ENCODE measurements at regions not wholly inside any gene's neighbourhood (a gene's known extent, or its start where the extent isn't known, plus 50 kb on each side); places are given as distances from the start of the nearest gene placed in this dataset.
"Not testable (repeated sequence)": the region's sequence is repeated elsewhere in the genome, so short reads cannot be mapped to it uniquely, and the experiment has no call there.

DNA sequence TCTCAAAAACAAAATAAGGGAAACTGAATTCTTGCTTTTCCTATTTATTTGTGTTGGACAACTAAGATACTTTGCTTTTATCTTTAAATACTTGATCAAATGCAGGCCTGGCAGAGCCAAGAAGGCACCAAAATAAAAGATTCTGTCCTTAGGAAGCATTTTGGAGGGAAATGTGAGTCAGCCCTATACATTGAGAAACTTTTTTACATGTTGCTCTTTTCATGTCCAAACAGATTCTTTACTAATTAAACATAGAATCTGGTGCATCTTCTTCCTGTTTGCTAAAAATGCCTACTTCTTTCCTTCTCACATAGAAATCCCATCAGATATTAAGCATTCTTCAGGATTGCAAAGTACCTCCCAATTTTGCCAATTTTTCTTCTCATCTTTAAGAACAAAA lies 1160.4 kb downstream of the EFNA5 start:
- DNase-seq = no peak

DNA sequence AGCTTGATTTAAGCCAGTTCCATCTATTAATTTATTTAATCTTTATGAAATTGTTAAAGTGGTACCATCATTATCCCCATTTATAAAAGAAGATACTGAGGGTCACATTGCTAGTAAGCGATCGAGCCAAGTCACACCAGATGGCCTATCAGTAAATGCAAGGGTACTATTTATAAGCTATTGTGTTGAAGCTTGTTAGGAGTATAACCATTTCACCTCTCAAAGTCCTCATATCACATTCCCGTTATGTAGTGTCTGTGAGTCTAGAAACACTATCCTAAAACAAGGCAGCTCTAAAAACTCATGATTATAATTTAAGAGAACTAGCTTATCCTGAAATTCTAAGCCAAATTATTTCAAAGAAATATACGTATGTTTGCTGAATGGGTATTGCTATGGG lies 1161.8 kb downstream of the EFNA5 start:
- DNase-seq = no peak

DNA sequence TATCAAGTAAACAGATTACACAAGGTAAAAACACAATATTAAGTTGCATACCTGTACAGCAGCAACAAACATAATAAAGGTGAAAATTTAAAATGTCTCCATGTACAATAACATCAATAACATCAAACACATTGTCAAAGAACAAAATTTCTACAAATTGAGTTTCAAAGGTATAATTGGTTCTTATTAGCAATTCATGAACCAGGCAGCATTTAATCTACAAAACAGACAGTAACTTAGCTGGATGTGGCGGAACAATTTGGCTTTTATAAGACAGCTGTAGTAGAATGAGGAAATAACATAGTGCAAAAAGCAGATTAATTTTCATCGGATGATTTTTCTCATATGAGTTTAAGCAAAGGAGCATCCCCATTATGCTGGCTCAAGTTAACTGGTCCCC lies 1176.8 kb downstream of the EFNA5 start:
- DNase-seq = no peak

DNA sequence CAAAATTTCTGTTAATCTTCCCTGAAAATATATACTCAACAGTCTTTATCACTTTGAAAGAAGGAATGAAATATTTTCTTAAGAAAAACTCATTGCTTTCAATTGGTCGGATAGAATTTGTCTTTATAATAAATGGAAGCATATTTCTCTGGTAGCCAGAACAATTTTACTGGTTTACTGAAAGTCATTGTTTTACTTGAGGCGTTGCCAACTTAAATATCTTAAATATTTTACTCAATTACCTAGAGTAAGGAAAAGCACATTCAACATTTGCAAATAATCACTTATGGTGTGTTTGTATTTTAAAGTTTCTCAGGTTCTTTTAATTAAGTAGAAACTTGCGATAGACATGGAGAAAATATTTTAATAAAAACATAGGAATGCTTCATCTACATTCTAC lies 1181.7 kb downstream of the EFNA5 start:
- DNase-seq = no peak

DNA sequence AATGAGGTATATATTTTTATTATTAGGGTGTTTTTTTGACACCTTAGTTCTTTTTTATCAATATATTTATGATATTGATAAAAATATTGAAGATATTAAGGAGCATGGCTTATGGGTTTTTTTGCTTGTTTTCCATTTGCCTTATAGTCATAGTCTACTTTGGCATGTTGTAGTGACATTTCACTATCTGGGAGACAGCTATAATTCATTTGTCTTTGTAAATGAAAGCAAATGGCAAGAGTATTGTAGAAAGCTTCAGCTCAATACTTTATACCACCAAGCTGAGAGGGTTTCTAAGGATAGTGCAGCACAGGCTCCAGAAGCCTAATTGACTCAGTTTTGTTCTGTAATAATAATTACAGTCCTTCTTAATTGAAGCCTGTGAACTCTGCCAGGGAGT lies 1182.3 kb downstream of the EFNA5 start:
- no peak for DNase-seq

DNA sequence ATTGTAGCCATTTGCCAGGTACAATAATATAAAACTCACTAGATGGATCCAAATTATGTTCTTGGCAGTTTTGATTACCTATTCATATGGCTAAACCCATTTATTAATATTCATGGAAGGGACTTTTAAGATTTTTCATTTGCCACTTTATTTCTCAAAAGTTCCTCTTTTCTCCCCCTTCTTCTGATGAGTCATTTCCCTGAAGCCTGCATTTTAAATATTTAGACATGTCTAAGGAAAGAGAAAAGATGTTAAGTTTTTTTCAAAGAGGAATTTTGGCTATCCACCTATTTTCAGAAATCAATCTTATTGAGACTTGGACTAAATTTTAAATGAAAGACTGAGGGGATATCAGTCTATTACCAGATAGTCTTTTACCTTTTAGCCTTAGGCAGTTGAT lies 1189.4 kb downstream of the EFNA5 start:
- no peak for DNase-seq

DNA sequence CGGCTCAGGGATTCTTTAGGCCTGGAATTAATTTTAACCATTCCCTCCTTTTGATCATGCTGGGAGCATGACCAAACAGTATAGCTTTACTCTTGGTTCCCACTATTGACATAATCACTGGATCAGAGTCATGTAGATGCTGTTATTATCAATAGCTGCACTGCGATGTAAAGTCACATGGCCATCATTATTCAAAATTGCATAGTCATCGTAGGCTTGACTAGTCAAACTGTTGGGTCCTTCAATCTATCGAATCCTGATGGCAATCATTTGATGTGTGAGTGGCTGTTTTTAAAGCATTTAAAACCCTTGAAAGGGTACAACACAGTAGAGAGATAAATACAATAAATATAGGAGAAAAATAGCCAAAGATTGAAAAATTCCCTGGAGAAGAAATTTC lies 1194.1 kb downstream of the EFNA5 start:
- no peak for DNase-seq

DNA sequence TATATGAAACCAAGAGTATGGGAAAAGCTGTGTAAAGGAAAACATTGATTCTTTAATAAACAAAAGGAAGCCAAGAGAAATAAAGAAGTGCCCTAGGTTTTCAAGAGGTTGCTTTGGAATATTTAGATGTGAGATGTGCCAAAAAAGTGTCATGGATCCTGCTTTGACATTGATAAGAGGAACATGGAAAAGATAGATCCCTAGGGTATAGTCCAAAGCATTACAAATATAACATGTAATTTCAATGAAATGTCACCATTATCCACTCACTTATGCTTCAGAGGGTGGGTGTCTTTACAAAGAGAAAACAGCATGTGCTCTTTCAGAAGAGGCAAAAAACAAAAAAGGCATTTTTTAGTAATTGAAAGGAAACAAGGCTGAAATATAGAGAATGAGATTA lies 1196.7 kb downstream of the EFNA5 start:
- DNase-seq = no peak

DNA sequence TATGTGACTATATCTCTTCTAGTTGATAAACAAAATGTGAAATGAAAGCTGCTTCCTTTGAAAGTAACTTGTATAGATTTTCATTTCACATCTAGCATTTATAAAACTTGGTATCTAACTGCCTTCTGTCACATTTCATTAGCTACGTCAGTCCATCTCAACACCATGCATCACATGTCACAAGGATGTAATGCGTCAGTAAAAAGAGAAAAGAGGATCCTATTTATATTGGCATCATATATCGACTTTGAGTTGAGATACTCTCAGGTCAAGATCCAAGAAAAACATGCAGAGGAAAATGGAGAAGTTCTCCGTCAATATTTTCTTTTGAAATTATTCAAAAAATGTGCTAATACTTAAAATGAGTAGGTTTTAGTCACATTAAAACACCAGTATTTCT lies 1211.2 kb downstream of the EFNA5 start:
- DNase-seq = no peak

DNA sequence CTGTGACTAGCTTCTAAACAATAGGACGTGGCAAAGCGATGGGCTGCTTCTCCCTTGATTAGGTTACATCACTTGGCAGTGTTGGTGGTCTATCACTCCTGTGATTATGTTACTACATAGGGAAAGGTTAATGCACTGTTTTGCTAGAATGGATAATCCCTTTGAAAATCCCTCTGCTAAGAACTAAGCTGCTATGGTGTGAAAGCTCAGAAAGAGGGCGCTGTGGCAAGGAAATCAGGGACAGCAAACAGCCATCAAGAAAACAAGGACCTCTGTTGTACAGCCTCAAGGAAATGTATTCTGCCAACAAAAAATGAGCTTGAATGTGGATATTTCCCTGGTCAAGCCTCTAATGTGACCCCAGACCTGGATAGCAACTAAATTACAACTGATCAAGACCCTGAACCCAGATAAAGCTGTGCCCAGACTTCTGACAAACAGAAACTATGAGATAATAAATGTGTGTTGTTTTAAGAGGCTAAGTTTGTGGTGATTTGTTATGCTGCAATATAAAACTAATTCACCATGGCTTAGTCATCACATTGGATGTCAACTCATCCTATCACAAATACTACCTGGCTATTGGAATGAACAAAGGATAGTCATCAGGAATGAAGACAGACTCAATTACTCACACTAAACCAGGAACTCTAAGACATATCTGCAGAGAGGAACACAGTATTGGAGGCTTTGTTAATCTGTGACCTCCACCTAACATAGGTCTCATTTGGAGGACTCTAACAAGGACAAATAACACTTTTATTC lies 1215.9 kb downstream of the EFNA5 start:
- no peak for DNase-seq

DNA sequence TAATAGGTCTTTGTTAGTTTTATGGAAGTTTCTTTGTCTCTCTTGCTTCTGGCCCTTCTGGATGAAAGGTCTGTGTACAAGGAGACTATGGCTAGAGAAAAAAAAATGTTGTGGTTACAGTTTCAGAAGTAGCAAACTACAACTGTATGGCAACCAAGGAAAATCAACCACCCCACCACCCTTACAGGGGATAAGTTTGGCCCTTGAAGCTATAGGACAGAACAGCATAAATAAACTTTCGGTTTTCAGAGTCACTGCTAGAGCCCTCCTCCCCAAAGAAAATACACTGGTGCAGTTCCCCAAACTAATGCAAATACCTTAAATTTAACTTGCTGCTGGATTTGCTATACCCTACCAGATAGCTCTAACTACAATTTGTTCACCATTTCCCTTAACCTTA lies 1216.7 kb downstream of the EFNA5 start:
- DNase-seq = no peak

DNA sequence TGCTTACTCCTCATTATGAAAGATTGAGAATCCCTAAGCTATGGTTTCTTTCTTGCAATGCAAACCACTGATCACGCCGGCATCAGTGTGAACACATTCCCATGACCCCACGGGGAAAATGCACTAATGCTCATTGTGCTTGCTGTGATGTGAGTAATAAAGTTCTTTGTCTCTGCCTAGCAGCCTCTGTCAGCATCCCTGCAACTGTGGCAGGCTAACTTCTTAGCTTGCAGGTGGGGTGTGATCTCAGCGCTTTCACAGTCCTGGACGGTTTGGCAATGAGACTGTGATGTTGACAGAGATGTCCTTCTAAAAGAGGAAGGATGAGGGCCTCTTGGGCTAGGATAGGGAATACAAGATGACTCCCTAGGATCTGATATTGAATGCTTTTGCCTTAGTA lies 1218.7 kb downstream of the EFNA5 start:
- no peak for DNase-seq

DNA sequence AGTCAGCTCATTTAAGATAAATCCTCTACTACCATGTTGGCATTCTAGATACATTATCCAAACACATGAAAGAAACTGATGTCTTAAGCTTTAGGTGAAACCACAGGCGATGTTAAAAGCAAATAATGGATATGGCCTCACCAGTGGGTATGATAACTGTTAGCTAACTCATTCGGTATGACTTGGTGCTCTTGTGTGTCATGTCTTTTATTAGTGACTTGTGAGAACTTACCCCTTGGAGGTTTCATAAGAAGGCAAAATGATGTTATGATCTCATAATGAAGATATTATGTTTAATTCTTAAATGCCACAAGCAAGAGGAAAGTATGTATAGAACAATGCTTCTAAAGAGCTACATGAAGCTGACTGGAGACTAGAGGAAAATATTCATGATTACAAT lies 1227.0 kb downstream of the EFNA5 start:
- DNase-seq = no peak

DNA sequence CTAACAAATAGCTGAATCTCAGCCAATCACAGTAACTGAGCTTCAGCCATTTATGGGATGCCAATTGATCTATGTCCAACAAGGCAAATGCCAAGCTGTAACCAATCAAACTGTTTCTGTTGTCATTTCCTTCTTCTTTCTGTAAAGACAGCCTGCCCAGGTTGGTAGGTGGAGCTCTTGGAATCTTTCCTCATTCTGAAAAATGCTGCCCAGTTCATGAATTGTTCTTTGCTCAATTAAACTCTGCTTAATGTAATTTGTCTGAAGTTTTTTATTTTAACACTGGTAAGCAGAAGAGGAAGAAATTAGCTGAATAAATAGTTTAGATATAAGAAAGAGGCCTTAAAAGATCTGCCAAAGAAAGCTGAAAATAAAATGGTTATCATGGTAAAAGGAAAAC lies 1235.6 kb downstream of the EFNA5 start:
- no peak for DNase-seq

DNA sequence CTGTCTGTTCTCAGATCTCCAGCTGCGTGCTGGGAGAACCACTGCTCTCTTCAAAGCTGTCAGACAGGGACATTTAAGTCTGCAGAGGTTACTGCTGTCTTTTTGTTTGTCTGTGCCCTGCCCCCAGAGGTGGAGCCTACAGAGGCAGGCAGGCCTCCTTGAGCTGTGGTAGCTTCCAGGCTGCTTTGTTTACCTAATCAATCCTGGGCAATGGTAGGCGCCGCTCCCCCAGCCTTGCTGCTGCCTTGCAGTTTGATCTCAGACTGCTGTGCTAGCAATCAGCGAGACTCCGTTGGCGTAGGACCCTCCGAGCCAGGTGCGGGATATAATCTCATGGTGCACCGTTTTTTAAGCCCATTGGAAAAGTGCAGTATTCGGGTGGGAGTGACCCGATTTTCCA lies 1240.0 kb downstream of the EFNA5 start:
- DNase-seq = not testable (repeated sequence)

DNA sequence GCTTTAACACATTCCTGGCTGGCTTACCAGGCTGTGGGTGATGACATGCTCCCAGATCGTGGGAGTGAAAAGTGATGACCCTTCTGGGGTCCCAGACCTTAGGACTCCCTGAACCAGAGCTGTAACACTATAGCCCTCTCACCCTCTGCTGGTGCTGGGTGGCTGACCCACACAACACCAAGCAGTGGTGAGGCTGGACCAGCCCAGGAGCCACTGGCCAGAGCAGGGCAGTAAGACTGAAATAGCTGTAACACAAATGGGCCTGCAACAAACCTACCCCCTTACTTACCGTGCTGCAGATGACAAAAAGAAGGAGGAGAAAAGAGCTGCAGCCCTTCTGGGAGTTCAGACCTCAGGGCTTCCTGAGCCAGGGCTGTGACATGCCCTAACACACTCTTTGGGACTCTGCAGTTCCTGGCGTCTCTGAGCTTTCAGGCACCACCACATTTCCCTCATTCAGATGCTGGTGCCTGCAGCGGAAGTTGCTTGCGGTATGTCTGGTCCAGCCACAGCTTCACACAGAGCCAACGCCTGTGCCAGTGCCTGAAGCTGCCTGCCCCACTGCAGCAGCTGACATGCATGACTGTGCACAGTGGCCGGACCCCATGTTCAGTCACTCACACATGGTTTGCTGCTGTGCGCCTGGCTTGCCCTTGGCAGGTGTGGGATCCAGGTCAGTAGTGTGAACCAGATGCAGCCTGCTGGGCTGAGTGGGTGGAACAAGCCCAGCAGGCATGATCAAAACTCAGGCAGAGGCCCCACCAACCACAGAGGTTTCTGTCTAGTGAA lies 1247.4 kb downstream of the EFNA5 start:
- DNase-seq = no peak

DNA sequence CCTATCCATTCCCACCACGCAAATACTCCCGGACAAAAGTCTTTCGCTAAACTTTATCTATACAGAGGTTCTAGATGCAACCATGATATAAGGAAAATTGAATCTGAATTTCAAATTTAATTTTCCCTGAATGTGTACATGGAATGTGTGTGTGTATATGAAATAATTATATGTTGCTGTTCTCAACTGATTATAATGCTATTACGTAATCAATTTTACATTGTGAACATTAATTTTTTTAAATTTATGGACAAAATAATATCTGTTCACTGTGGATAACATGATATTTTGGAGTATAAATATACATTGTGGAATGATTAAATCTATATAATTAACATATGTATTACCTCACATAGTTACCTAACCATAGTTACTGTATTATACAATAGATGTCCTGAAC lies 1250.6 kb downstream of the EFNA5 start:
- DNase-seq = no peak

DNA sequence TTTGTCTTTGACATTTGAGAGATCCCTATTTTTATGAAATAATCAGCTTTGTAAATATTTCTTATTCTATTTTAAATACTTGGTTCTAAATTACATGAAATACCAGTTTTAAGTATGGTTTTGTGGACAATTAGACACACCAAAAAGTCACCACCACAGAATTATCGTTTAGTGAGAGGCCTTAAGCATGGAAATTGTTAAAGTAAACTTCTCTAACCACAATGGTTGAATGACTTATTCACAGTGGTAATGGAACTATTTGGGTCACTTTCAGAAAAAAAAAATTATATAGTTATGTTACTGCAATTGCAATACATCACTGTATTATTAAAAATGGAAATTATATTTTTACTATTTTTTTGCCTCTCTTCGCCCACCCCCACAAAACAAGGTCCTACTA lies 1252.5 kb downstream of the EFNA5 start:
- DNase-seq = no peak

DNA sequence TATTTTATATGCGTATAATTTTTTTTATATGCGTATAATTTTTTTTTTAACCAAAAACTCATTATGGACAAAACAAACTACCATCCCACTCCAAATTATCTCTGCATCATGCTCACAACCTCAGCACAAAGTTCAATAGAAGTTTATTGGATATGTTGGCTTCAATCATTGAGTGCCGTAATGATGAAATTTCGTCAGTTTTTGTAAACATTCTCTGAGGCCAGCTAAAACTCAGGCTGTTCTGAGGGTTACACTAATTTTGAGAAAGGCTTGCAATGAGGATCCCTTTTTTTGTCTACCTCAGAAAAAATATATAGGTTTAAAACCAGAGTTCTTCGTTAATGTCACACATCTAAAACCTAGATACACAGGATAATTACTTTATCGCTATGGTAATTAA lies 1253.2 kb downstream of the EFNA5 start:
- no peak for DNase-seq

DNA sequence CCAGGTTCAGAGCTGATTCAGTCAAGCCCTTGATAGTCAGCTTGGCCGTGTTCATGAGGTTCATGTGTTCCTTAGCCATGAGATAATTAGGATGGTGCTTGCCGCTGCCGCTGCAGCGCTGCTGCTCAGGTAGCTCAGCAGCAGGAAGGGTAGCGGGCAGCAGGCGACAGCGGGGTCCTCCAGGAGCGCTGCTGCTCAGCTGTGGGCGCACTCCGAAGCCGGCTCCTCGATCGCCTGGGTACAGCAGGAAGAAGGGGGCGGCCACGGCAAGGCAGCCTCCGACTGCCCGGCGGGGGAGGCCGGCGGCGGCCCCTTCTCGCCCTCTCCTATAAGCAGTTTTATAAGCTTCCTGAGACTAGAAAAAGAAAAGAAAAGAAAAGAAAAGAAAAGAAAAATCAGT lies 1253.6 kb downstream of the EFNA5 start:
- no peak for DNase-seq

DNA sequence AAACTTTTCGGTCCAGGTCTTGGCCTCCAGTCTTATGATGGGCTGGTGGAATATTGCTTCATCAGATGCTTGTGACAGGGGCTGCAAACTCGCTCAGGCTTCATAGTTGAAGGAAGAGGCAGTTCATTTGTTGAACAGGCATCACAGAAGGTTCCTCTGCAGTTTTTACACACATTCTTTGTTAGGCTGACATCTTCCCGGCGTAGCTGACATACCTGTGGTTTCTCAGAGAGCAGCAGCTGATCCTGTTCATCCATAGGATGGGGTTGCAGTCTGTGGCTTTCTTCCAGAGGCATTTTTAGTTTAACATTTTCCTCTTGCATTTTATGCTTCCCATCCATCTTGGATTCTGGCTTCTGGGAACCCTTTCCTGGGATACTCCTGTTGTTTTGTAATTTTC lies 1255.2 kb downstream of the EFNA5 start:
- DNase-seq = no peak

DNA sequence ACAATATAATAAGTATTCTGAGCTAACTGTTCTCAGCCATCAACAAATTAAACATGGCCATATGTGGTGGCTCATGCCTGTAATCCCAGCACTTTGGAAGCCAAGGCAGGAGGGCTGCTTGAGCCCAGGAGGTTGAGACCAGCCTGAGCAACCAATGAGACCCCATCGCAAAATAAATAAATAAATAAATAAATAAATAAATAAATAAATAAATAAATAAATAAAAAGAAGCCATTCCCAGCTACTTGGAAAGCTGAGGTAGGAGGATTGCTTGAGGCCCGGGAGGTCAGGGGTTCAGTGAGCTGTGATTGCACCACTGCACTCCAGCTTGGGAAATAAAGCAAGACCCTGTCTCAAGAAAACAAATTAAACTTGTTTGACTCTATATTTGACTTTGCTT lies 1256.4 kb downstream of the EFNA5 start:
- no peak for DNase-seq

DNA sequence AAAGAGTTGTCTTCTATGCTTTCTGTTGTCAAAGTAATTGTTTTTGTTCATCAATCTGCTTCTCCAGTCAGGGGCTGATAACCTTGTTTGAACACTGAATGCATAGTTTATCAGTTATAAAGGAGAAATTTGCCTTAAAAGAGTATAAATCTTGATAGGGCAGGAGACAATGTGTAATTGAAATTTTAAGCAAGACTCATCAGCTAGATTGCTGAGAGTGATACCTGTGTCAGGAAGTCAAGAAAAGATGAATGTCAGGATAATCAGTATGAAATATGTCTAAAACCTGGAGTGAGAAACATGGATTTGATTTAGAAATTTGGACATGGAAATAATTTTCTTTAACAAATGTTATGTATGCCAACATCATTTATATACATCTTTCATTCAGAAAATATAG lies 1258.1 kb downstream of the EFNA5 start:
- no peak for DNase-seq

DNA sequence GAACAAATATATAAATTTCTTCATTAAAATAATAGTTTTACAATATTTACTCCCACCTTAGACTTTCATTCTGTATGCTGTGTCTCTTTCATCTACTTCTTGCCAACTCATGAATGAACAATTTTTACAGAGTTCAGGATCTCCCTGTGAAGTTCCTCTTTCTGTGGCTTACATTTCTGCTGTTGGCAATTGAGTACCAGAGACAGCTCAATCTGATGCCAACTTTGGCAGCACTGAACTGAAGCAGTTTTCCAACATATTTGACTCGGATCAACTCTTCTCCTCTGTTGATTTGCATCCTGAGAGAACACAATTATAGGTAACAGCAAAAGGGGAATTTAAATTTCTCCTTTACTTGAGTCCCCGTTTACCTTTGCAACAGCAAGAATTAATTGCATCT lies 1262.2 kb downstream of the EFNA5 start:
- no peak for DNase-seq

DNA sequence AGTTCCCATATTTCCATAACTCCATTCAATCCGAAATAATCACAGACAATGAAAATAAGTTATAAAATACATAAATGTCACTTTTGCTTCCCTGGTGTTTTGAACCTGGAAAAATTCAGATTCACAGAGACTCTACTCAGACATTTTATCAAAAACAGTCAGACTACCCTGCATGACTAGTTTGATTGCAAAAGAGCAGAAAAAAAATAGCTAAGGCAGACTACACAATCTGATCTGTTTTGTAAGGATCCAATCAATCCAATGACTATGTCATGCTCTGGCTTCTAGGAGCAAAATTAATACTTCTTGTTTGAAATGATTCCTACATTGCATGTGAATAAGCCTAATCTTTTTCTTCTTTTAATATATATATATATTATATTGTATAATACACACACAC lies 1262.6 kb downstream of the EFNA5 start:
- DNase-seq = no peak

Data from CD4-positive, alpha-beta T cell treated with Interleukin-6 for 4 hours (primary cell).